ENCODE measurements at regions not wholly inside any gene's neighbourhood (a gene's known extent, or its start where the extent isn't known, plus 50 kb on each side); places are given as distances from the start of the nearest gene placed in this dataset.

- Histone ChIP-seq H3K27me3 (ENCODE audit: insufficient read depth, low read length, poor library complexity) (no peaks in the 10 kb centered on the region), H3K9ac (ENCODE audit: low read depth, low read length) (no peak overlapping the region), H3K79me2 (ENCODE audit: insufficient read depth, low read length) (no peaks in the 10 kb centered on the region), H3K36me3 (ENCODE audit: insufficient read depth, low read length) (no peaks in the 10 kb centered on the region), H2AFZ (ENCODE audit: low read depth, low read length) (no peak overlapping the region), H3K9me3 (ENCODE audit: insufficient read depth, low read length, severe bottlenecking) (peaks cover under 1% of the 10 kb centered on the region), H3K4me1 (ENCODE audit: insufficient read depth, low read length) (no peaks in the 10 kb centered on the region), H4K20me1 (ENCODE audit: insufficient read depth, low read length) (no peaks in the 10 kb centered on the region), H3K4me3 (ENCODE audit: low read depth in 1 of 2, low read length in 2 of 2) (no peak overlapping the region), H3K27ac (ENCODE audit: low read length) (no peak overlapping the region), H3K4me2 (ENCODE audit: insufficient read depth, low read length) (no peak overlapping the region)
- DNase-seq = no peak
- no peak for ATAC-seq (ENCODE audit: insufficient read depth, low read depth)
- TF ChIP-seq CTCF (IDR thresholded peaks at IDR 0.05; ENCODE audit: borderline replicate concordance, extremely low read depth, low read length, poor library complexity, severe bottlenecking) = no peak
- TF ChIP-seq EZH2 (IDR thresholded peaks at IDR 0.05; ENCODE audit: borderline replicate concordance, low read depth, low read length, severe bottlenecking) = no peak
Measured at GRCh38 chr18:78459668-78460067, 520.0 kb upstream of the SALL3 start.

- Histone ChIP-seq H3K36me3 (ENCODE audit: insufficient read depth, low read length) (no peaks in the 10 kb centered on the region), H2AFZ (ENCODE audit: low read depth, low read length) (no peak overlapping the region), H4K20me1 (ENCODE audit: insufficient read depth, low read length) (no peaks in the 10 kb centered on the region), H3K79me2 (ENCODE audit: insufficient read depth, low read length) (no peaks in the 10 kb centered on the region), H3K9ac (ENCODE audit: low read depth, low read length) (no peak overlapping the region), H3K4me1 (ENCODE audit: insufficient read depth, low read length) (no peaks in the 10 kb centered on the region), H3K4me3 (ENCODE audit: low read depth in 1 of 2, low read length in 2 of 2) (no peak overlapping the region), H3K4me2 (ENCODE audit: insufficient read depth, low read length) (no peak overlapping the region), H3K27ac (ENCODE audit: low read length) (no peak overlapping the region), H3K27me3 (ENCODE audit: insufficient read depth, low read length, poor library complexity) (no peaks in the 10 kb centered on the region), H3K9me3 (ENCODE audit: insufficient read depth, low read length, severe bottlenecking) (peaks cover 7% of the 10 kb centered on the region)
- DNase-seq (no peak), ATAC-seq (ENCODE audit: insufficient read depth, low read depth) (no peak)
- no peak for TF ChIP-seq CTCF (IDR thresholded peaks at IDR 0.05; ENCODE audit: borderline replicate concordance, extremely low read depth, low read length, poor library complexity, severe bottlenecking)
- no peak for TF ChIP-seq EZH2 (IDR thresholded peaks at IDR 0.05; ENCODE audit: borderline replicate concordance, low read depth, low read length, severe bottlenecking)
Measured at GRCh38 chr18:78460558-78460957, 519.1 kb upstream of the SALL3 start.

GRCh38 chr18:78473563-78473962 is 506.1 kb upstream of the SALL3 start:
- Histone ChIP-seq H2AFZ (ENCODE audit: low read depth, low read length) (no peak overlapping the region), H3K9ac (ENCODE audit: low read depth, low read length) (no peak overlapping the region), H3K4me1 (ENCODE audit: insufficient read depth, low read length) (no peaks in the 10 kb centered on the region), H3K9me3 (ENCODE audit: insufficient read depth, low read length, severe bottlenecking) (no peaks in the 10 kb centered on the region), H3K27ac (ENCODE audit: low read length) (no peak overlapping the region), H3K36me3 (ENCODE audit: insufficient read depth, low read length) (no peaks in the 10 kb centered on the region), H4K20me1 (ENCODE audit: insufficient read depth, low read length) (no peaks in the 10 kb centered on the region), H3K4me2 (ENCODE audit: insufficient read depth, low read length) (no peak overlapping the region), H3K79me2 (ENCODE audit: insufficient read depth, low read length) (no peaks in the 10 kb centered on the region), H3K4me3 (ENCODE audit: low read depth in 1 of 2, low read length in 2 of 2) (no peak overlapping the region), H3K27me3 (ENCODE audit: insufficient read depth, low read length, poor library complexity) (no peaks in the 10 kb centered on the region)
- DNase-seq (no peak), ATAC-seq (ENCODE audit: insufficient read depth, low read depth) (no peak)
- TF ChIP-seq EZH2 (IDR thresholded peaks at IDR 0.05; ENCODE audit: borderline replicate concordance, low read depth, low read length, severe bottlenecking) (no peak), CTCF (IDR thresholded peaks at IDR 0.05; ENCODE audit: borderline replicate concordance, extremely low read depth, low read length, poor library complexity, severe bottlenecking) (no peak)

- no peak overlapping the region for H3K4me2 ChIP-seq (ENCODE audit: insufficient read depth, low read length)
- H3K79me2 ChIP-seq (ENCODE audit: insufficient read depth, low read length) = no peaks in the 10 kb centered on the region
- DNase-seq = no peak
- H3K27me3 ChIP-seq (ENCODE audit: insufficient read depth, low read length, poor library complexity) = no peaks in the 10 kb centered on the region
- no peaks in the 10 kb centered on the region for H3K36me3 ChIP-seq (ENCODE audit: insufficient read depth, low read length)
- no peak for ATAC-seq (ENCODE audit: insufficient read depth, low read depth)
- H3K9me3 ChIP-seq (ENCODE audit: insufficient read depth, low read length, severe bottlenecking) = no peaks in the 10 kb centered on the region
- H3K4me3 ChIP-seq (ENCODE audit: low read depth in 1 of 2, low read length in 2 of 2) = no peak overlapping the region
- H4K20me1 ChIP-seq (ENCODE audit: insufficient read depth, low read length) = no peaks in the 10 kb centered on the region
- H2AFZ ChIP-seq (ENCODE audit: low read depth, low read length) = no peak overlapping the region
- H3K27ac ChIP-seq (ENCODE audit: low read length) = no peak overlapping the region
- TF ChIP-seq EZH2 (IDR thresholded peaks at IDR 0.05; ENCODE audit: borderline replicate concordance, low read depth, low read length, severe bottlenecking) = no peak
- no peaks in the 10 kb centered on the region for H3K4me1 ChIP-seq (ENCODE audit: insufficient read depth, low read length)
- H3K9ac ChIP-seq (ENCODE audit: low read depth, low read length) = no peak overlapping the region
Measured at GRCh38 chr18:78477840-78478239, 501.8 kb upstream of the SALL3 start.

Data from DND-41 (cell line).